ENCODE measurements at regions not wholly inside any gene's neighbourhood (a gene's known extent, or its start where the extent isn't known, plus 50 kb on each side); places are given as distances from the start of the nearest gene placed in this dataset.
"Not testable (repeated sequence)": the region's sequence is repeated elsewhere in the genome, so short reads cannot be mapped to it uniquely, and the experiment has no call there.

DNA sequence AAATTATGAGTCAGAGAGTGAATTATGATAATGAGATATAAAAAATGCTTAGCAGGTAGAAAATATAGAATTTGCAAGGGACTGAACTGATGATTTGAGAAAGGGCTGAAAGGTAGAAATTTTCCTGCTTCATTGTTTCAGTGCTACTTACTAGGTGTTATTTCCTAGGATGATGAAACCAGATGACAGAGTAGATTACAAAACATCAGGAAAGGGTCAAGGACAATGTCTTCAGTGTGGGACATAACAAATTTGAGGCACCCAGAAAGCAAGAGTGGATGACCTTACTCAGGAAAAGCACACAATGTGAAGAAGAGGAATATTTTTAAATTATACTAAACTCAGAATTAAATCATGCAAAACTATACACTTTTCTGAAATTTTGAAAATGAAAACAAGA, 102.1 kb downstream of the SHCBP1 start:
- H3K9me3 ChIP-seq, result peaks cover 0 to 11% of the 10 kb centered on the region in 2 donors
- no peak overlapping the region for H3K4me3 ChIP-seq
- DNase-seq (ENCODE audit: low spot score), result no peak
- H3K36me3 ChIP-seq, result no peaks in the 10 kb centered on the region
- no peak overlapping the region for H3K27ac ChIP-seq
- H3K27me3 ChIP-seq, result no peaks in the 10 kb centered on the region
- H3K4me1 ChIP-seq, result no peaks in the 10 kb centered on the region
- TF ChIP-seq, protein P1, sequence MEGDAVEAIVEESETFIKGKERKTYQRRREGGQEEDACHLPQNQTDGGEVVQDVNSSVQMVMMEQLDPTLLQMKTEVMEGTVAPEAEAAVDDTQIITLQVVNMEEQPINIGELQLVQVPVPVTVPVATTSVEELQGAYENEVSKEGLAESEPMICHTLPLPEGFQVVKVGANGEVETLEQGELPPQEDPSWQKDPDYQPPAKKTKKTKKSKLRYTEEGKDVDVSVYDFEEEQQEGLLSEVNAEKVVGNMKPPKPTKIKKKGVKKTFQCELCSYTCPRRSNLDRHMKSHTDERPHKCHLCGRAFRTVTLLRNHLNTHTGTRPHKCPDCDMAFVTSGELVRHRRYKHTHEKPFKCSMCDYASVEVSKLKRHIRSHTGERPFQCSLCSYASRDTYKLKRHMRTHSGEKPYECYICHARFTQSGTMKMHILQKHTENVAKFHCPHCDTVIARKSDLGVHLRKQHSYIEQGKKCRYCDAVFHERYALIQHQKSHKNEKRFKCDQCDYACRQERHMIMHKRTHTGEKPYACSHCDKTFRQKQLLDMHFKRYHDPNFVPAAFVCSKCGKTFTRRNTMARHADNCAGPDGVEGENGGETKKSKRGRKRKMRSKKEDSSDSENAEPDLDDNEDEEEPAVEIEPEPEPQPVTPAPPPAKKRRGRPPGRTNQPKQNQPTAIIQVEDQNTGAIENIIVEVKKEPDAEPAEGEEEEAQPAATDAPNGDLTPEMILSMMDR (IDR thresholded peaks at IDR 0.05), result no peak

DNA sequence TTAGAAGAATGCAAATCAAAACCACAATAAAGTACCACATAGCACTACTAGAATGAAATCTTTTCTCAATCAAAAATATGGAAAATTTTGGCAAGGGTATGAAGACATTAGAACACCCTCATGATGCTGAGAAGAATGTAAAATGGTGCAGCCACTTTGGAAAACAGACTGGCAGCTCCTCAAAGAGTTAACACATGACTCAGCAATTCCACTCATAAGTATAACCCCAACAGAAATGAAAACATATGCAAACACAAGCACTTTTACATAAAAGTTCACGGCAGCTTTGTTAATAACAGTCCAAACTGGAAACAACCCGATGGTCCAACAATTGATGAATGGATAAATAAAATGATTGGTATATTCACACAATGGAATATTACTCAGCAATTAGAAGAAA, 124.5 kb downstream of the SHCBP1 start:
- H3K4me1 ChIP-seq, result no peaks in the 10 kb centered on the region
- TF ChIP-seq, protein P1 (IDR thresholded peaks at IDR 0.05), result no peak
- no peak overlapping the region for H3K4me3 ChIP-seq
- no peaks in the 10 kb centered on the region for H3K36me3 ChIP-seq
- H3K9me3 ChIP-seq, result no peaks in the 10 kb centered on the region
- H3K27ac ChIP-seq, result no peak overlapping the region
- H3K27me3 ChIP-seq, result no peaks in the 10 kb centered on the region
- no peak for DNase-seq (ENCODE audit: low spot score)

DNA sequence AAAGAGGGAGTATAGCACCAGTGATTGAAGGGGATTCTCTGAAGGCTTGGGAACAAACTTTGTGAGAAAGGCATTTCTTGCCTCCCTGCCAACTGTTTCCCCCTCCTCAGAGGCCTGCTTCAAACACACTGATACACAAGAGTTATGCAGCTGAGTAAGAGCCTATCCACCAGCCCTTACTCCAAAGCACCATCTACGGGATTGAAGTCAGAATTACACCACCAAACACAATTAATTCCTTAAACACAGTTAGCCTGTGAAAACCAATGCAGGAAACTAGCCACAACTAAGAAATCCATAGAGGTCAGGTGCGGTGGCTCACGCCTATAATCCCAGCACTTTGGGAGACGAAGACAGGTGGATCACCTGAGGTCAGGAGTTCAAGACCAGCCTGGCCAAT, 138.3 kb downstream of the SHCBP1 start:
- Histone ChIP-seq H3K27me3 (no peaks in the 10 kb centered on the region), H3K27ac (no peak overlapping the region), H3K36me3 (no peaks in the 10 kb centered on the region), H3K4me1 (no peaks in the 10 kb centered on the region), H3K4me3 (no peak overlapping the region), H3K9me3 (no peaks in the 10 kb centered on the region)
- DNase-seq (ENCODE audit: low spot score), result no peak
- TF ChIP-seq, protein P1 (IDR thresholded peaks at IDR 0.05), result no peak

GRCh38 chr16:46466239-46466638, 154.9 kb downstream of the SHCBP1 start:
- Histone ChIP-seq H3K9me3 (peaks cover 0 to 23% of the 10 kb centered on the region in 2 donors), H3K4me3 (no peak overlapping the region), H3K4me1 (no peaks in the 10 kb centered on the region), H3K36me3 (no peaks in the 10 kb centered on the region), H3K27me3 (no peaks in the 10 kb centered on the region), H3K27ac (no peak overlapping the region)
- DNase-seq (ENCODE audit: low spot score), result no peak
- TF ChIP-seq, protein P1 (IDR thresholded peaks at IDR 0.05), result no peak

DNA sequence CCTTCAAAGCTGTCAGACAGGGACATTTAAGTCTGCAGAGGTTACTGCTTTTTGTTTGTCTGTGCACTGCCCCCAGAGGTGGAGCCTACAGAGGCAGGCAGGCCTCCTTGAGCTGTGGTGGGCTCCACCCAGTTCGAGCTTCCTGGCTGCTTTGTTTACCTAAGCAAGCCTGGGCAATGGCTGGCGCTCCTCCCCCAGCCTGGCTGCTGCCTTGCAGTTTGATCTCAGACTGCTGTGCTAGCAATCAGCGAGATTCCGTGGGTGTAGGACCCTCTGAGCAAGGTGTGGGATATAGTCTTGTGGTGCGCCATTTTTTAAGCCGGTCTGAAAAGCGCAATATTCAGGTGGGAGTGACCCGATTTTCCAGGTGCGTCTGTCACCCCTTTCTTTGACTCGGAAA, 166.4 kb downstream of the SHCBP1 start:
- not testable (repeated sequence) for H3K9me3 ChIP-seq; H3K36me3 ChIP-seq; H3K27ac ChIP-seq; H3K4me3 ChIP-seq; DNase-seq (ENCODE audit: low spot score); H3K4me1 ChIP-seq; H3K27me3 ChIP-seq

- H3K9me3 ChIP-seq, result peaks cover 0 to 12% of the 10 kb centered on the region in 2 donors
- no peak overlapping the region for H3K27ac ChIP-seq
- no peaks in the 10 kb centered on the region for H3K36me3 ChIP-seq
- no peaks in the 10 kb centered on the region for H3K4me1 ChIP-seq
- peak overlapping the region in 1 of 2 donors; percentile 11 for H3K4me3 ChIP-seq
- peaks cover 4 to 8% of the 10 kb centered on the region in 2 donors for H3K27me3 ChIP-seq
- DNase-seq (ENCODE audit: low spot score), result no peak
- TF ChIP-seq, protein P1 (IDR thresholded peaks at IDR 0.05), result no peak
Measured at GRCh38 chr16:46428108-46429061, 192.8 kb downstream of the SHCBP1 start.

All from right atrium auricular region (tissue), 2 donors.